Activated naive CD4-positive, alpha-beta T cell treated with anti-CD3 and anti-CD28 coated beads for 36 hours (primary cell): ENCODE measurements at regions not wholly inside any gene's neighbourhood (a gene's known extent, or its start where the extent isn't known, plus 50 kb on each side); places are given as distances from the start of the nearest gene placed in this dataset.
"Not testable (repeated sequence)": the region's sequence is repeated elsewhere in the genome, so short reads cannot be mapped to it uniquely, and the experiment has no call there.

ENCODE experiments used
- CTCF ChIA-PET: fragments of 350-600 bp; sonication (Branson Sonifier 250); formaldehyde crosslinking; loops from one replicate; lab custom pipeline; 2021; ENCODE audit warnings: antibody characterized with exemption; lab: Charles Lee
- DNase-seq: peaks from one replicate; pipeline ENCODE4 v3.0.0-alpha.2; 2020
- H3K27ac Mint-ChIP-seq: one replicate; pipeline ENCODE4 v1.8.0; 2021; ENCODE audit warnings: mild to moderate bottlenecking, mixed read lengths
- H3K27me3 Mint-ChIP-seq: one replicate; pipeline ENCODE4 v1.8.0; 2021; ENCODE audit warnings: low read depth, mixed read lengths
- H3K36me3 Mint-ChIP-seq: one replicate; pipeline ENCODE4 v1.8.0; 2021; ENCODE audit warnings: low read depth, mixed read lengths
- H3K4me1 Mint-ChIP-seq: one replicate; pipeline ENCODE4 v1.8.0; 2021; ENCODE audit warnings: low read depth, mixed read lengths
- H3K4me3 Mint-ChIP-seq: one replicate; pipeline ENCODE4 v1.8.0; 2021; ENCODE audit warnings: mild to moderate bottlenecking, moderate library complexity, mixed read lengths
- H3K9me3 Mint-ChIP-seq: one replicate; pipeline ENCODE4 v1.8.0; 2021; ENCODE audit warnings: mixed read lengths
- intact Hi-C: fragments of 100-400 bp; cut with micrococcal nuclease; formaldehyde crosslinking; loops from one replicate; pipeline ENCODE4 v1.15.1; 2023

DNA sequence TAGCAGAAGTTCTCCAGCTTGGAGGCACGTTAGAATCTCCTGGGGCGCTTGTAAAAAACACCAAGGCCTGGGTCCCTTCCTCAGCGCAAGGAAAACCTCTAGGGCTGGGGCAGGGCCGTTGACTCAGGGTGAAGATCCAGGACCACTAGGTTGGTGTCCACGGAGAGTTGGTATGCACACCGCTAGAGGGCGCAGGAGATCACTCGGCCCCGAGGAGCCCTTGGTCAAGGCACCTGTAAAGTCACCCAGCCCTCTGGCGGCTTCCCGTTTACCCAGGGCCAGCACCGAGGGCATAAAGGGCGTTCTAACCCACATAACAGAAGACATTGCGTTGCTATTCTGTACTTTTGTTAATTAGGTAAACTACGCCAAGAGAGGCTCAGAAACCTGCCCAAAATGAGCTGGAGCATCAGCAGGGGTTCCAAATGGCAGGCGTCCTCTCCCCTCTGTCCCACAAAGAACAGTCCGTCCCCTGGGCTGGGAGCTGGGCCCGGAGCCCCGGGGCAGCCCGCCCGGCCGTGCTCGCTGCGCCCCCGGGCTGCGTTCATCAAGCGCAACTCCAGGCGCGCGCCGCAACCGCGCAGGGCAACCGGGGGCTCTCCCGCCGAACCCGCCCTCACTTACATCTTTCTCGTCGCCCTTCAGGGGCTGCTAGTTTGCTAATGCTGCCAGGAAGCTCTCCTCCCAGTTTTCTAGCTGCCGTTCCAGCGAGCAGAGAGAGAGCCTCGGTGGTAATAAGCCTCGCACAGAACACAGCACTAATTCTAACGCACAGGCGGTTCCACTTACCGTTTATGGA lies 332.1 kb downstream of the ARRDC4 start:
- Mint-ChIP-seq H3K36me3 (no peaks in the 10 kb centered on the region), H3K27ac (no peak overlapping the region), H3K9me3 (no peaks in the 10 kb centered on the region), H3K4me1 (peaks cover 6% of the 10 kb centered on the region), H3K4me3 (no peak overlapping the region), H3K27me3 (peaks cover 37% of the 10 kb centered on the region)
- peak; percentile 71 for DNase-seq
- CTCF ChIA-PET, result interaction anchor here (0.8 to 2.0 kb wide), 6 partner anchors 8 to 135 kb away, joined by 3 to 9 read pairs (median 6); no protein-coding TSS in a partner anchor
- intact Hi-C loops, result loop anchor here (5.0 kb wide), 3 partner anchors 130 to 385 kb away; no protein-coding TSS in a partner anchor

DNA sequence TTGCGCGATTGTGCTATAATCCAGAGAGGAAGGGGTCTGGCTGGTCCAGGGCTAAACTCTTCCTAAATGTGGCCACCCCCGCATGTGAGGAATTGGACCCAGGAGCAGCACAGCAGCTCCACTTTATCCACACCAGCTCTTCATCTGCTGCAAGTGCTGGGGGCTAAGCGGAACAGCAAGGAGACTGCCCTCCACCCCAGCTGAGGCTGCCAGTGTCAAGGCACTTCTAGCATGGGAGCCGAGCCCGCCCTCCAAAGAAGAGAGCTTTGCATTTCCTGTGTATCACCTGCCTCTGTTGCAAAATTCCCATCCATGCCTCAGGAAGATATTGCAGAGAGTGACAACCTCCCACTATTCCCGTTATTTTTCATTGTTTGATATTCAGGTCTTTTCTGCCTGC lies 333.6 kb downstream of the ARRDC4 start:
- peaks cover 6% of the 10 kb centered on the region for H3K4me1 Mint-ChIP-seq
- no peak overlapping the region for H3K27ac Mint-ChIP-seq
- CTCF ChIA-PET, result interaction anchor here (0.8 to 1.4 kb wide), 3 partner anchors 19 to 389 kb away, joined by 3 read pairs; no protein-coding TSS in a partner anchor
- no peak for DNase-seq
- H3K27me3 Mint-ChIP-seq, result peaks cover 34% of the 10 kb centered on the region
- no peaks in the 10 kb centered on the region for H3K9me3 Mint-ChIP-seq
- H3K36me3 Mint-ChIP-seq, result no peaks in the 10 kb centered on the region
- intact Hi-C loops, result loop anchor here (5.0 kb wide), 3 partner anchors 128 to 387 kb away; no protein-coding TSS in a partner anchor
- no peak overlapping the region for H3K4me3 Mint-ChIP-seq

DNA sequence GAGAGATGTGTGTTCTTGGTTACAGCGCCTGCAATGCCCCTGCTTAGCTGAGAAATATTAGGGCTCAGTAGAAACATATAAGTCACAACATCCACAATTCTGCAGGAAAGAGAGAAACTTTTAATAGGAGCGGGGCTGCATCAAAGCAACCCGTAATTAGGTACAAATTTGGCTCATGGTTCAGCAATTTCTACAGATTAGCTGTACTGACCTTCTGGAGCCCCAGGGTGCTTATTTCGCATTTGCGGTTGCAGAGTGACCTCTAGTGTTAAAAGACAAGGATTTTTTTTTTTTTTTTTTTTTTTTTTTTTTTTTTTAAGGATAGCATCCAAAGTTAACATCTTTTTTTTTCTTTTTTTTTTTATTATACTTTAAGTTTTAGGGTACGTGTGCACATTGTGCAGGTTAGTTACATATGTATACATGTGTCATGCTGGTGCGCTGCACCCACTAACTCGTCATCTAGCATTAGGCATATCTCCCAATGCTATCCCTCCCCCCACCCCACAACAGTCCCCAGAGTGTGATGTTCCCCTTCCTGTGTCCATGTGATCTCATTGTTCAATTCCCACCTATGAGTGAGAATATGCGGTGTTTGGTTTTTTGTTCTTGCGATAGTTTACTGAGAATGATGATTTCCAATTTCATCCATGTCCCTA lies 334.7 kb downstream of the ARRDC4 start:
- H3K27ac Mint-ChIP-seq, H3K9me3 Mint-ChIP-seq, intact Hi-C loops, H3K4me3 Mint-ChIP-seq, H3K36me3 Mint-ChIP-seq, H3K4me1 Mint-ChIP-seq: not testable (repeated sequence)
- CTCF ChIA-PET, result interaction anchor here (0.6 to 1.4 kb wide), 5 partner anchors 25 to 1041 kb away, joined by 3 to 4 read pairs (median 3); no protein-coding TSS in a partner anchor
- peaks cover 32% of the 10 kb centered on the region for H3K27me3 Mint-ChIP-seq
- DNase-seq, result peak; percentile 23

- no peak overlapping the region for H3K4me3 Mint-ChIP-seq
- H3K9me3 Mint-ChIP-seq, result no peaks in the 10 kb centered on the region
- intact Hi-C loops, result no loop called here
- CTCF ChIA-PET, result interaction anchor here (1.4 to 1.5 kb wide), 2 partner anchors 11 to 119 kb away, joined by 3 to 7 read pairs; no protein-coding TSS in a partner anchor
- peaks cover 6% of the 10 kb centered on the region for H3K4me1 Mint-ChIP-seq
- no peaks in the 10 kb centered on the region for H3K36me3 Mint-ChIP-seq
- peaks cover 32% of the 10 kb centered on the region for H3K27me3 Mint-ChIP-seq
- no peak overlapping the region for H3K27ac Mint-ChIP-seq
- no peak for DNase-seq
Measured at GRCh38 chr15:98296653-98297052, 336.1 kb downstream of the ARRDC4 start.

GRCh38 chr15:98304371-98304770 lies 343.9 kb downstream of the ARRDC4 start:
- Mint-ChIP-seq H3K9me3 (peaks cover 1% of the 10 kb centered on the region), H3K4me1 (no peaks in the 10 kb centered on the region), H3K36me3 (no peaks in the 10 kb centered on the region), H3K27me3 (peaks cover 22% of the 10 kb centered on the region), H3K27ac (no peak overlapping the region), H3K4me3 (no peak overlapping the region)
- CTCF ChIA-PET, result interaction anchor here (1.3 kb wide), 1 partner anchor 8 kb away, joined by 4 read pairs; no protein-coding TSS in a partner anchor
- intact Hi-C loops, result no loop called here
- no peak for DNase-seq

- Mint-ChIP-seq H3K4me3 (no peak overlapping the region), H3K27ac (no peak overlapping the region), H3K4me1 (no peaks in the 10 kb centered on the region), H3K27me3 (peaks cover 18% of the 10 kb centered on the region), H3K9me3 (peaks cover 1% of the 10 kb centered on the region), H3K36me3 (no peaks in the 10 kb centered on the region)
- intact Hi-C loops, result no loop called here
- no peak for DNase-seq
- CTCF ChIA-PET, result interaction anchor here (1.1 to 3.3 kb wide), 5 partner anchors 12 to 120 kb away, joined by 3 to 11 read pairs (median 5); no protein-coding TSS in a partner anchor
Measured at GRCh38 chr15:98308117-98308516, 340.2 kb upstream of the IGF1R start.

- Mint-ChIP-seq H3K27ac (no peak overlapping the region), H3K27me3 (peaks cover 18% of the 10 kb centered on the region), H3K4me1 (no peaks in the 10 kb centered on the region), H3K4me3 (no peak overlapping the region), H3K9me3 (no peaks in the 10 kb centered on the region), H3K36me3 (no peaks in the 10 kb centered on the region)
- intact Hi-C loops, result loop anchor here (1.0 to 10.0 kb wide), 3 partner anchors 110 to 763 kb away; no protein-coding TSS in a partner anchor
- CTCF ChIA-PET, result interaction anchor here (0.6 to 4.1 kb wide), 19 partner anchors 8 to 467 kb away, joined by 3 to 66 read pairs (median 3); no protein-coding TSS in a partner anchor
- peak; percentile 90 for DNase-seq
Measured at GRCh38 chr15:98311566-98312188, 336.7 kb upstream of the IGF1R start.

- Mint-ChIP-seq H3K27me3 (peaks cover 18% of the 10 kb centered on the region), H3K4me1 (no peaks in the 10 kb centered on the region), H3K4me3 (no peak overlapping the region), H3K9me3 (no peaks in the 10 kb centered on the region), H3K27ac (no peak overlapping the region), H3K36me3 (no peaks in the 10 kb centered on the region)
- CTCF ChIA-PET, result interaction anchor here (1.3 to 4.1 kb wide), 3 partner anchors 9 to 136 kb away, joined by 3 to 66 read pairs (median 4); no protein-coding TSS in a partner anchor
- no peak for DNase-seq
- intact Hi-C loops, result loop anchor here (10.0 kb wide), 1 partner anchor 762 kb away; no protein-coding TSS in a partner anchor
Measured at GRCh38 chr15:98312913-98313312, 335.4 kb upstream of the IGF1R start.

DNA sequence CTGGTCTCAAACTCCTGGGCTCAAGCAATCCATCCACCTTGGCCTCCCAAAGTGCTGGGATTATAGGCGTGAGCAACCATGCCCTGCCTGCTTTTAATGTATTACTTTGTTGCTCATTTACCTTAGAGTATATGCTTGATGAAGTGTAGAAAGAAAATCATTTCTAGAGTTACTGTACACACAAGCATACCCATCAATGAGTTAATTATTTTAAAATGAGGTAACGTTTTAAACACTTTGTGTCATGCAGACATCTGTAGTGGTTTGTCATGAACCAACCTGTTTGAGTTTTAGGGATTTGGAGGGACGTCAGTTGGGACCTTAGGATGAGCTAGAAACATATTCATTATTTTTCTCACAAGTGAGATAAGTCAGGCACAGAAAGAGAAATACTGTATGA lies 332.4 kb upstream of the IGF1R start:
- H3K27me3 Mint-ChIP-seq, result peaks cover 13% of the 10 kb centered on the region
- H3K4me1 Mint-ChIP-seq, result no peaks in the 10 kb centered on the region
- no peak overlapping the region for H3K4me3 Mint-ChIP-seq
- CTCF ChIA-PET, result interaction anchor here (0.5 to 1.4 kb wide), 4 partner anchors 11 to 918 kb away, joined by 3 to 4 read pairs (median 4); no protein-coding TSS in a partner anchor
- H3K9me3 Mint-ChIP-seq, result peaks cover 5% of the 10 kb centered on the region
- DNase-seq, result no peak
- no peak overlapping the region for H3K27ac Mint-ChIP-seq
- H3K36me3 Mint-ChIP-seq, result no peaks in the 10 kb centered on the region
- intact Hi-C loops, result loop anchor here (10.0 kb wide), 1 partner anchor 759 kb away; no protein-coding TSS in a partner anchor

GRCh38 chr15:98321896-98322295 lies 326.4 kb upstream of the IGF1R start:
- intact Hi-C loops, result no loop called here
- Mint-ChIP-seq H3K4me3 (no peak overlapping the region), H3K4me1 (no peaks in the 10 kb centered on the region), H3K27ac (no peak overlapping the region), H3K36me3 (no peaks in the 10 kb centered on the region), H3K27me3 (peaks cover 3% of the 10 kb centered on the region), H3K9me3 (peaks cover 5% of the 10 kb centered on the region)
- CTCF ChIA-PET, result interaction anchor here (0.6 to 0.9 kb wide), 2 partner anchors 100 to 203 kb away, joined by 3 to 4 read pairs; no protein-coding TSS in a partner anchor
- DNase-seq, result no peak

- no peak for DNase-seq
- Mint-ChIP-seq H3K4me1 (no peaks in the 10 kb centered on the region), H3K4me3 (no peak overlapping the region), H3K9me3 (peaks cover 5% of the 10 kb centered on the region), H3K27me3 (peaks cover 5% of the 10 kb centered on the region), H3K36me3 (no peaks in the 10 kb centered on the region), H3K27ac (no peak overlapping the region)
- intact Hi-C loops, result no loop called here
- CTCF ChIA-PET, result interaction anchor here (0.6 kb wide), 1 partner anchor 204 kb away, joined by 4 read pairs; no protein-coding TSS in a partner anchor
Measured at GRCh38 chr15:98322581-98322980, 325.8 kb upstream of the IGF1R start.
